ENCODE measurements at regions not wholly inside any gene's neighbourhood (a gene's known extent, or its start where the extent isn't known, plus 50 kb on each side); places are given as distances from the start of the nearest gene placed in this dataset.

GRCh38 chr10:78904196-78904595, 164.6 kb upstream of the ZMIZ1 start:
- no peak for DNase-seq (ENCODE audit: low spot score)

- DNase-seq (ENCODE audit: low spot score), result no peak
Observed at GRCh38 chr10:78905015-78905956, 163.5 kb upstream of the ZMIZ1 start.

GRCh38 chr10:78905957-78906308, 162.8 kb upstream of the ZMIZ1 start:
- no peak for DNase-seq (ENCODE audit: low spot score)

- DNase-seq (ENCODE audit: low spot score), result no peak
Observed at GRCh38 chr10:78906734-78907390, 161.9 kb upstream of the ZMIZ1 start.

- DNase-seq (ENCODE audit: low spot score), result no peak
Observed at GRCh38 chr10:78907551-78908211, 161.1 kb upstream of the ZMIZ1 start.

GRCh38 chr10:78909221-78909620, 159.5 kb upstream of the ZMIZ1 start:
- no peak for DNase-seq (ENCODE audit: low spot score)

- DNase-seq (ENCODE audit: low spot score), result no peak
Observed at GRCh38 chr10:78910021-78910420, 158.7 kb upstream of the ZMIZ1 start.

GRCh38 chr10:78910476-78910875, 158.3 kb upstream of the ZMIZ1 start:
- DNase-seq (ENCODE audit: low spot score), result no peak

- no peak for DNase-seq (ENCODE audit: low spot score)
Observed at GRCh38 chr10:78910886-78911285, 157.9 kb upstream of the ZMIZ1 start.

GRCh38 chr10:78911533-78912340, 157.0 kb upstream of the ZMIZ1 start:
- no peak for DNase-seq (ENCODE audit: low spot score)

- DNase-seq (ENCODE audit: low spot score), result no peak
Observed at GRCh38 chr10:78912361-78913218, 156.2 kb upstream of the ZMIZ1 start.

GRCh38 chr10:78913219-78914059, 155.3 kb upstream of the ZMIZ1 start:
- no peak for DNase-seq (ENCODE audit: low spot score)

- DNase-seq (ENCODE audit: low spot score), result no peak
Observed at GRCh38 chr10:78914060-78914378, 154.7 kb upstream of the ZMIZ1 start.

- no peak for DNase-seq (ENCODE audit: low spot score)
Observed at GRCh38 chr10:78914502-78915189, 154.1 kb upstream of the ZMIZ1 start.

- DNase-seq (ENCODE audit: low spot score), result no peak
Observed at GRCh38 chr10:78915190-78915518, 153.6 kb upstream of the ZMIZ1 start.

- no peak for DNase-seq (ENCODE audit: low spot score)
Observed at GRCh38 chr10:78916227-78916626, 152.5 kb upstream of the ZMIZ1 start.

- no peak for DNase-seq (ENCODE audit: low spot score)
Observed at GRCh38 chr10:78919181-78919966, 149.4 kb upstream of the ZMIZ1 start.

GRCh38 chr10:78920011-78920410, 148.8 kb upstream of the ZMIZ1 start:
- no peak for DNase-seq (ENCODE audit: low spot score)

GRCh38 chr10:78921895-78922294, 146.9 kb upstream of the ZMIZ1 start:
- no peak for DNase-seq (ENCODE audit: low spot score)

All from AG08395 (cell line).